NCI-H2029 treated with DMSO at 0.1 percent for 48 hours (cell line): ENCODE measurements at regions not wholly inside any gene's neighbourhood (a gene's known extent, or its start where the extent isn't known, plus 50 kb on each side); places are given as distances from the start of the nearest gene placed in this dataset.

Experiments used
- DNase-seq: peaks from one replicate; lab custom pipeline; 2025; lab: John Stamatoyannopoulos, UW

DNA sequence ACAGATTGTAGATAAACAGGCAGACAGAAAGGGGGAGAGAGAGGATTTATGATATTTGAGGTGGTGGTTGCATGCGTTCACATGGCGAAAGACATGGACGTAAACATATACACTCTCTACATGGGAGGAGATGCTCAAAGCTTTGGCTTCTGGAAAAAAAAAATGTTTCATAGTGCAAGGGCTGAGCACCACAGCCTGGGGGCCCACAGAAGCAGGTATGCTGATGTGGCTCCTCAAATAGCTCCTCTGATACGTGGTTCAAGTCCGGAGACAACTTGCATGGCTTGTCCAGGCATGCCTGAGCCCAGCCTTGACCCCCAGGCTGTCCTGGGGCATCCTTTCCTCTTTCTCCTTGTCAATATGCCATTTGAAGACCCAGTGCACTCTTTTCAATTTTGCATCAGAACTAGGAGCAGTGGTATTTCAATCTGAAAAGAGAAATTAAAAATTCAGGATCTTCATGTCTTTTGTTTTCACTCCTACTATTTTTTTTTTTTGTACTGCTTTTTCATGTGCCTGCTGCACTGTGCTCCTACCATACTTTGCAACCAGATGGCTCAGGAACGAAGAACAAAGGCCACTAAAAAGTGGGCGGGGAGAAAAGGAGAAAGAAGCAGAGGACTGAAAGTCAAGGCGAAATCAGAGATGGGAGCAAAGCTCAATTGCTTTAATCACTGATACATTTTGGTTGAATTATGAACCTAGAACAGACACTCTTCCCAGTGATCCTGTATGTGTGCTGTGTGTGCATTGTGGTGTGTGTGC lies 495.7 kb upstream of the TCF4 start:
- no peak for DNase-seq

DNA sequence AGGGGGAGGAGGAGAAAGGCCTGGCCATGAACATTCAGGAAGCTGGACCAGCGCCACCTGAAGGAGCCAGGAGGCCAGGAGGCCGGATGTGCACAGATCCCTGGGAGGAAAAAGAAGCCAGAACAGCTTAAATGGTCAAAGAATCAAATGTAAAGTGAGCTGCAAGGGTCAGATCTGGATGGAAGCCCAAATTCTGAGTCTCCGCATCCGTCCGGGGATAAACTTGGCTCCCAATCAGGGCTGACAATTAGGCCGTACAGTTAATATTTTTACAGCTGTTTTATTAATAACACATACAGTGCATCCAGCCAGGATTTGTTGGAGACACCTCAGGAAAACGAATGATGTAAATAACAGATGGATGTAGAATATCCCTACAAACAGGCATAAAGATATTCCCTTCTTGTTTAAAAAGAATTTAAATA lies 495.1 kb upstream of the TCF4 start:
- no peak for DNase-seq

DNA sequence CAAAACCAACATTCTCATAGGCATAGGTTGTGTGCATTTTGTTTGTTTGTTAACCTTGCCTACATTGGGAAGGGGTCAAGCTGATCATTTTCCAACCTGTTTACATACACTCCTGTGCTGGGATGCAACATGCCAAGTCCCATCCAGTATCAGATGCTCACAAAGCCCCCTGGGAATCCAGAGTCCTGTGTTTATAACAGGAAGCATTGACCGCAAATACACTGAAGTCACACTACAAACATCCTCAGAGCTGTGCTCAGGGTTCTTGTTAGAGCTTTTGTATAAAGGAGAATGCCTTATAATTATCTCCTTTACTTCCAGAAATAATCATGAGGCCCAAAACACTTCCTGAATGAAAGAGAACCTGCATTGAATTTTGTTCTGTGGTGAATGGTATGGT lies 488.7 kb upstream of the TCF4 start:
- DNase-seq, result no peak

DNA sequence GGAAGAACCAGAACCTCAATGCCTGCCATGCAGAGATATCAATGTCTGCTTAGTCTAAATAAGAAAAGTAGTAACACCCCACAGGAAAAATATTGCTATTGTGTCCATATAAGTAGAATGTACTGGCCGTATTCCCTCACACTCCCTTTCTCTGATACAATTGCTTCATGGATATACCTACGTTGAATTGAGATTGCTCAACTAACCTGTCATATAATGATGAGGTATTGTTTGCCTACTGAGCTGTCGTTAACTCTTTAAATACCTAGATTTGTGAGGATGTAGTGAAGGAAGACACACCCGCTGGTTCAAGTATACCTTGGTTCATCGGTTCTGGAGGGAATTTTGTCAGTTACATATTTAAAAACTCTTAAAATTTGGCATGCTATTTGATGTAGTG lies 480.7 kb upstream of the TCF4 start:
- no peak for DNase-seq

DNA sequence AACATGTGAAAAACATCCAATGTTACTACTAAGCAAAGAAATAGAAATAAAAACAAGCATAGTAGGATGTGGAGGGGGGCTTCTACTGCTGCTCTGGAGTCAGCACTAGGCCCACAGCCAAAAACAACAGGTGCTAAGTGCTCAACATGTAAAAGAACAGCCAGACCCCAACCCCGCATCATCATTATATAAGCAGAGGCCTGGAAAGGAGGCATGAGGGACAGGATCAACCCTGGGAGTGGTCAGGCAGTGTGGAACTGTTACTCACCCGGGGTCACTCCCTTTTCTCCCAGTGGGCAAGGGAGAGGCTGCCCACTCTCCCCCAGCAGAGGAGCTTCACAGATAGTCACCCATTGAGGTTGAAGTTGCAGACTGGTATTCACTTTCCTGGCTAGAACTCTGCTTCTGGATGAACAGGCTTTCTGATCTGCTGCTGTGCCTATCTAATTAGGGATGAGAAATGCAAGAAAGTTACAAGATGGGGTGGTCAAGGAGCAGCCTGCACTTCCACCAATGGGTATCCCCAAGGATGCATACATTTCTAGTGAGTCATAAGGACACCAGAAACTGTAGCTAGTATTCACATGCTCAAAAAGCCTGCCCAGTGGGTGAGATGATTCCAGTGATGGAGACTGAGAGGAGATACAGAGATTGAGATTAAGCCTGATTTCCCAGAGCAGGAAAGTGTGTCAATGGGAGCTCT lies 480.1 kb upstream of the TCF4 start:
- DNase-seq, result no peak

DNA sequence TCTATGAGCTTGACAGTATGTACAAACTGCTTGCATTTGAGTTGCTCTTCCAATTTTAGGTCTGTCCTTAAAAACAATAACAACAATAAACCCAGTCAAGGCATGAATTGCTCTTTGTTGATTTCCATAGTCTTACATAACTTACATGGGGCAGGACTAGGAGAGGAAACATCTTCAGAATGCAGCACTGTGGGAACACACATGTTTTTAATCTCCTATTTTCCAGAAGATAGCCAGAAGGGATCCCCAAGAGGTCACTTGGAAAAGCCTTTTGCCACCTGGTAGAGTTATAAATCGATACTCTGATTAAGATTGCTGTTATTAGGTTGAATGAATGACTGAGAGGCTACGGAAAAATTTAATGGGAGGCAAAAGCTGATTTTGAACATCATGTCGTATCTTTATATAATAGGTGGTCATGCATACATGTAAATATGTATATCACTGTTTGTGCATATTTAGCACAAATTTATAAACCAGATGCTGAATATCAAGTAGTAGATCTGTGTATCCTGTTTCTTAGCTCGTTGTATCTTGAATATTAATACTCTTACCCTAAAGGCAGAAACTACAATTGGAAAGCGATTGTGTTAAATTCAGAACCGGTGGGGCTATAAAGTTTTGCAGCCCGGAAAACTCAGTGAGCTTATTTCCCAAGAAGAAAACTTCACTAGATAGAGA lies 479.4 kb upstream of the TCF4 start:
- DNase-seq, result no peak

DNA sequence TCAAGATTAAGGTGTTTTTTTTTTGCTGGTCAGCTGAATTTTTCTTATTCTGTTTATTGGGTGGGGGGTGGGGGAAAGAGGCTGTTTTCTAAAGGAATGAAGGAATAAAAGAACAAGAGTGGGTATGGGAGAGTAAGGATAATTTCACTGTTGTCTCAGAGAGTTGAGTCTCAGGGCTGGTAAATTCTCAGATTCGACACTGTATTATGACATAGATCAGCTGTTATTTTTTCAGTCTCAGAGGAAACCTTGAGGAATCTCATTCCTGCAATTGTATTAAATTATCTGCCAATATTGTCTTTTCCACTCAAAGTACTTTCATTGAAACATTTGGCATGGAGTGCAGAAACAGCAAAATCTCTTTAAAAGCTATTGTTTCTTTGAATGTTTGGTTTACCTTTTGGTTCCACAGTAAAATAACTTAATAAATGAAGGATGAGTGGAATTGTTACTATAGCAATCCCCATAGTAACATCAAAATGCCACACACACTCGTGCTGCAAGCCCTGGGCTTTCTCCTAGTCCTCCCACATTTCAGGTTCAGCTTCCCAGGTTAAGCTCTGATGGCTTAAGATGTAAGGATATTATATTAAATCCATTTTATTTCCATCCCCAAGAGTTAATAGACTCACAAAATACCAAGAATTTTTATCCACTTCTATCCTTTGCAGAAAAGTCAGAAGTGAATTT lies 478.7 kb upstream of the TCF4 start:
- DNase-seq, result no peak

DNA sequence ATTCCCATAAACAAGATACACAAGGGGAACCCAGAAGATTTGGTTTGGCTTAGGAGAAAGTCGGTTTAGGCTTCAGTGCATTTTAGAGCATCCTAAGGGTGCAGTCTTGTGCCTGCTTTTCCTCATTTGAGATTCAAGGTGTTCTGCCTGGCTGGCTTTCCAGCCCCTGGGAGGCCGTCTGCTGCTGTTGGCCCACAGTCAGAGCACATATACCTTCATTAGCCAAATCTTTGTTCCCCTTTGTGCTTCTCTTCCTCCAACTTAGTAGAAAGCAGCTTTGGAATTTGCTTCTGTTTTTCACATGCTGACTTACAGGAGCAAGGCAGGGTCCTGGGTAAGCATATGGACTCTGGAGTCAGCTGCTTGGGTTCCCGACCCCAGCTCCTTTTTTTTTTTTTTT lies 477.1 kb upstream of the TCF4 start:
- no peak for DNase-seq

DNA sequence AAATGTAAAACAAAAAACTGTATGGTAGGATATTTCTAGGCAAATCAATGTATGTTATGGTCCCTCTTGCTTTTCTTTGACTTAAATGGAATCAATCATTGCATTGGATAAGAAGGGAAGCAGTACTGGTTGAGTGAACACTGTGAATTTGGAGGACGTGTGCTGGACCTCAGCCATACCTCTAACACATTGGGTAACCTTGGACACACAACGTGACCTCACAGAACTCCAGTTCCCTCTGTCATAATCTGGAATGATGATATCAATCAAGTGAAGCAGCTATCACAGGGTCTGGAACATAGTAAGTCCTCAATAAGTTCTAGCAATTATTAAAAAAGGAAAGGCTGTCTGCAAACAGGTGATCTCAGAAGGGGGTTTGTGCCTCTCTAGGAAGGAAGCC lies 474.9 kb upstream of the TCF4 start:
- DNase-seq, result no peak

DNA sequence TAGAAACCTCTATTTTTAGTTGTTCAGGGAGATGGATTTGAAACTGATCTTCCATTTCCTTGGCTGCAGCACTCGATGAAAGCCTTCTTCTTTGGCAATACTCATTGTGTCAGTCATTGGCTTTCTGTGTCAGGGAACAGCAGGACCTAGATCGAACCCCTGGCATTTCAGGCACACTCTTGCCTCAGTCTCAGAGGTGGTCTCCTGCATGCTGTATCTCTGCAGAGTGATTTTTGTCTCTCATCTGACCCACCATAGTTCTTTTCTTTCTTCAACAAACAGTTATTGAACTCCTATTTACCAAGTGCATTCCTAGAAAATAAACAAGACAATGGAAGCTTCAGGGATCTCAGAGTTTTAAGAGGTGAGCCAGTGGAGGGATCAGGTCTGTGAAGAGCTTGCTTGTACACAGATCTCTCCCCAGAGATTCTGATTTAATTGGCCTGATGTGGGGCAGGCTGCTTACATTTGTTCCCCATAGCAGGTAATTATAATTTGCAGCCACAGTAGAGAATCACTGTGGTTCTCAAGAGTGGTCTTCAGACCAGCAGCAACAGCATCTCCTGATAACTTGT lies 473.1 kb upstream of the TCF4 start:
- DNase-seq, result no peak

DNA sequence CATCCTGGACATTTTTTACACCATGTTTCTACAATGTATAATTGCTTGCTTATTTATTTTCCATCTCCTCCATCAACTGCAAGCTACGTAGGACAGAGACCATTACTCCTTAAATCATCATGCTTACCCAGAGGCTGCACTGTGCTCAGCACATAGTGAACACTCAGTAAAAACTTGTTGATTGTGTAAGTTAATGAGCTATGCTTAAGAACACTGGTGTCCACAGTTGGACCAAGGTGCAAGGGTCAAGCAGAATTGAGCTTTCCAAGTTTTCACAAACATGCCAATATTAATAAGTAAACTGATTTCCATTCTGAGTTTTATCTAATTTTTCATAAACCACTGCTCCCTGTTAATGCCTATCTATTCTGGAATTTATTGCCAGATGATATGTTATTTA lies 464.2 kb upstream of the TCF4 start:
- DNase-seq, result no peak

DNA sequence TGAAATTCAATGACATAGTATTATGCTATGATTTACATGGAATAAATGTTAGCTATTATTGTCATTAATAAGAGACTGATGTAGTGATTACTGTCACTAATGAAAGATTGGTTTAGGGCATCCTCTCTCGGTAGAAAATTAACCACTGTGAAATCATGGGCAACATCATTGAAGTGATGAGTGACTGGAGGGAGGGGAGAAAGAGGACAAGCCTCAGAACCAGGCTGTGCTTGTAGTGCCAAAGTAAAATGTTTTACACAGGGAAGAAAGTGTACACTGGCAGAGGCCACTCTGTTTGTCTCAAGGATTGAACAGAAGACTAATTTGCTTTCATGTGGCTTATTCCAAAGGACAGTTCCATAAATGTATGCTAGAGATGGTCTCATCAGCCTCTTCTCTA lies 456.2 kb upstream of the TCF4 start:
- no peak for DNase-seq

DNA sequence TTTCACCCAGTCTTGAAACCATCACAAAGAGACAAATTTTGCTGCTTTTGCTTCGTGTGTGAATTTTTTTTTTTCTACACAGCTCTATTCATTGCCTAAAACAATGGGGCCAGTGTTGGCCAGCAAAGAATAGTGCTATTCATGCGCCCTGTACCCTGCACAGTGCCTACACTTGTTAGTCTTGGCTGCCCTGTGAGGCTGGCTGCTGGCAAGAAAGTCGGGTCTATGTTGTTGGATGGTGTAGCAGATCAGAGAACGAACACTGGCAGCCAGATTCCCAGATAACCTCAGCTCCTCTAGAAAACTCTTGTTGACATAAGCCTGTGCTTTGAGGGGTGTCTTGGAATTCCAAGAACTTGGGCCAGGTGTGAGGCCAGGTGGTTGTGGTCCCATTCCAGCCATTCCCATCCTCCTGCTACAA lies 455.7 kb upstream of the TCF4 start:
- no peak for DNase-seq

DNA sequence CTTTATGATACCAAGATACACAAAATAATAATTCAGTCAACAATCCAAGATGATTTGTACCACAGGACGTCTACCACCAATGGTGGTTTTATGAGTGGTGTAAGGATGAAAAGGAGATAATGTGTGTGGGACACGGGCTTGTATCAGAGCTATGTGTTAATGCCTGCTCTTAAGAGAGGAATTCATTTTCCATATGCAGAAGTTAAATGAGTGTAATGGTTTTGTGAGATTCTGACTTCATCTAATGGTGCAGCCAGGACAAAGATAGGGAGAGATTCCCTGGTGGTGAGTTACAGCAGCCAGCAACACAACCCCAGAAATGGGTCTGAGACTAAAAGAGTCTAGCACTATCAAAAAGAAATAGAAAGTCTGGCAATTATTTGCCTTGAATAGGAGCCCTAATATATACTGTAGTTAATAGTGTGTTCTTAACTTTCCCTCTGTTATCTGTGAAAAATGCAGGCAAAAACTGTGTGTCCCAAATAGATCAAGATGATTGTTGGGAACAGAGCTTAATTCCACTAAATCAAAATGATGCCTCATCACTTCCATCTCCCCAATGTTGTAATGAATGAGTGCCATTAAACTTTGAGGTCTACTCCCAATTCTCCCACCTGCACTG lies 455.0 kb upstream of the TCF4 start:
- DNase-seq, result no peak

DNA sequence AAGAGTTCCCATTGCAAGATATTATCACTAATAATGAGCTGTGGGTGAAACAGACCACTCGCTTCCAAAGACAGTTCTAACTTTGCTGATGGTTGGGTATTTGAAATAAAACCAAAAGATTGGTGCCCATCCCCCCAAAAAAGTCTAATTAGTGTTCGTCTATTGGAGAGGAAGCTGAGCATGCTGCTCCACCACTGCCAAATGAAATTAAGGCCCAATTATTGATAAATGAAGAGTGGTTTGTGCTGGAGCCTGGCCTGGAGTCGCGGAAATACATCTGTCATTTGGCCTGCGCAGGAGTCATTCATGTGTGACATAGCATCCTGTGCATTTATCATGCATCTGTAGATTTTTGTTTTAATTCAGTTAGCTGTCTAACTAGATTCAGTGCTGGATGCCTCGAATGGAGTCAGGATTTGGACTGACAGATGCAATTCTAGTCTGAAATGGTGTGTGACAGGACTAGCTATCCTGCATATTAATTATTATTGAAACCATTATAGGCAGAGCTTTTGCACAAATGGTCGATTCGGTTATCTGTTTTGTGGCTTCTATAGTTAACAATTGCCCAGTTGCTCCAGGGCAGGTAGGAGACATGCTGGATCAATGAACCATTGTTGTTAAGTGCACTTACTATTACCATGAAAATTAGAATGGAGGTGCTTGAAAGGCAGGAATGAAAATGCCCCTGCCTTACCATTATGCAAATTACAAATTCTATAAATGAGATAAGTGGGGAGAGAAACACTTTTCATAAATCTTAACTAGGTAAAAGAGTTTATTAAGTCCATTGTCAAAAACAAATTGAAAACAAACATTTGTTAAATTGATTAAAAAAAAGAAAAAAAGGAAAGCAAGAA lies 450.4 kb upstream of the TCF4 start:
- DNase-seq, result no peak

DNA sequence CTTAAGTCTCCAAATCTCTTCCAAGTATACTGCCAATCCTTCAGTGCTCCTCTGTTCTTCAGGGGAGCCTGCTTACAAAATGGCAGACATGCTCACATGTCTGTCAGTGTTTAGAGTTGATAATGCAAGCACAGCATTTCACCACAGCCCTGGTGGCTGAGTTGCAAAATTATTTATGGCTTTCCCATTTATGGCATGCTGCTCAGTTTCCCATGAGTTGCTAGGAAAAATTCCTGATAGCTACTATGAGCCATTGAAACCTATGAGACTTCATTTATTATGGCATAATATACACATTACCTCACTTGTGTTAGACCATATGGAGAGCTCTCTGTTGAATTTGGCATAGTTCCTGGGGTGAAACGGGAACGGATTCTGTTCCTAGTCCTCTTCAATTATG lies 448.7 kb upstream of the TCF4 start:
- peak; percentile 15 for DNase-seq

DNA sequence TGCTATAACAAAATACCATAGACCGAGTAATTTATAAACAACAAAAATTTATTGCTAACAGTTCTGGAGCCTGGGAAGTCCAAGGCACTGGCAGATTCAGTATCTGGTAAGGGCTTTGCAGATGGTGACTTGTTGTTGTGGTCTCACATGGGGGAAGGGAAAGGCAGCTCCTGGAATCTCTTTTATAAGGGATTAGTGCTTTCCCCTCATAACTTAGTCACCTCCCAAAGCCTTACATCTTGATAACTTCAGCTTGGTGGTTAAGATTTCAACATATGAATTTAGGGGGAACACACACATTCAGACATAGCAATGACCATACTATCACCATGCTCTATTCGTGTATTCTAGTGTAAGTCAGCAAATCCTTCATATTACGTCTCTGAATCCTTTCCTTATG lies 447.6 kb upstream of the TCF4 start:
- no peak for DNase-seq

DNA sequence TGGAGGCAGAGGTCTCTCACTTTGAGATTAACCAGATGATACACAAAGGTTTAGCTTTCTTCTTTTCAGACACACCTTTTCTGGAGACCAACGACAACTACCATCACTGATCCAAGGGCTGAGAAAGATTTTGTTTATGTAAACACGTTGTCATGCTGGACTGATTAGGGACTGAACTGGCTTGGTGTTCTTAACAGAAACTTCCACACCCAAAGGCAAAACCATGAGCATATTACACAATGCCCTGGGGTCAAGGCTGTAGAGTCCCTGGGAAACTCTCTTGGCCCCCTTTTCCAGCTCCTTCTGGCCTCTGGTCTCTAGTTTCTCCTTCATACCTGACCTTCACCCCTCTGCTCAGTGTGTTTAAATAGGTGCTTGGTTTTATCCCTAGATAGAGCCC lies 447.0 kb upstream of the TCF4 start:
- DNase-seq, result no peak

DNA sequence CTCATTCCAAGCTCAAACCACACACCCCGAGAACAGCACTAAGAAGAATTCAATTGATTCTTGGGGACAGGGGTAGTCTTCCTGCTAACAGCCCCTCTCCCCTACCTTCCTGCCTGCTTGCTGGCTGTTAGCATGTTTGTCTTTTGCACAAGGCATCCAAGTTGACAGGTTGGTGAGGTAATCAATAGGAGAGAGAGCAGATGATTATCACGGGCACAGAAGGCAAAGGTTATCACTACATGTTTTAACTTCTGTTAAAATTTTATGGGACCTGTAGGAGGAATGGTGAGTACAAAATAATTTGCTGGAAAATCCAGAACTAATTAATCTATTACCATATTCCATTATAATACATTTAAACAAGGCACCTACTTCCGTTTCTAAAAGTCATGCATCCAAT lies 442.1 kb upstream of the TCF4 start:
- no peak for DNase-seq

DNA sequence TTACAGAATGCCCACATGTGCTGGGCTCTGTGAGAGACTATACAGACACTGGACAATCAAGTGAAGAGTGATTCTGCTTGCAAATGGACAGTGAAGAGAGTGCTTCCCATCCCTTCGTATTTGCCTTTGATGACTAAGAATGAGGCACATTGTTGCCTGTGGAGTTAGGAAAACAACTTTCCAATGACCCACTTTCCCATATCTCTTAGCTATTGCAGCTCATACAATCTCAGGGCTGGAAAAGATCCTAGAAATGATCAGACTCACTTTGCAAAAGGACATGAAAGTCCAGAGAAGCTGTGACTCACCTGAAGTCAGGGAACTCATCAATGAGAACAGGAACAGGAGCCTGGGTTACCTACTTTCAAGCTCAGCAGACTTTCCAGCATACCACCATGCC lies 440.5 kb upstream of the TCF4 start:
- DNase-seq, result no peak

DNA sequence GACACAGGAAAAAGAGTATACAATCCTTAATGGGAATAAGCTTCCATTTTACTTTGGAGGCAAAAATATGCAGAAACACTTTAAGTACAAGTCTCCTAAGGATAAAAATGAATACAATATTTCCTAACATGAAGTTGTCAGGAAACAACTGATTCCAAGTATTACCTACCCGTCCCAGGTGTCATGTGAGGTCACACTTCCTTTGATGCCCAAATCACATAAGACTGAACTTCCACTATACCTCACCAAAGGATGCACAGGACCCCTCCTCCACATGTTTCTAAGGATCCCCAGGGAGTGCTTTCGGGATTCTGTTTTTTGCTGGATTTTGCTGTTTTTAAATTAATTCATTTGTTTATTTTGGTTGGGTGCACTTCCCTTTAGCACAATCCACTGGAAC lies 438.5 kb upstream of the TCF4 start:
- DNase-seq, result no peak
